ENCODE measurements at regions not wholly inside any gene's neighbourhood (a gene's known extent, or its start where the extent isn't known, plus 50 kb on each side); places are given as distances from the start of the nearest gene placed in this dataset.

DNA sequence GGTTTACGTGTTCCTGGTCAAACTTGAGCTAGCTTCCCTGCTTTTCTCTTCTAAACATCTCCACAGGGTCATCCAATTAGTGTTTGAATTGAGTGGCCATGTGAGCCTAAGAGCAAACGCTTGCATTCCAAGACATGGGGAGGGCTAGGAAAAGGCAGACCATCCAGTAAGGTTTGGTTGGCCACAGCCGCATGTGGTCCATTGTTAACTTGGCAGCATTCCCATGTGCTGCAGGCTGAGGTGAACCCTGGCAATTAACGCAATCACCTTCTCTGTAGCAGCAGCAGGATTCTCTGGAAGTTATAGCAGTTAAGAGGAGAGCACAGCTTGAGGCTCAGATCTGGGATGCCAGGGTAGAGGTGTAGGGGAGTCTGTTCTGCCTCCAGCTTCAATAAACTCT is 502.2 kb upstream of the LMCD1 start:
- TF ChIP-seq JUN (IDR thresholded peaks at IDR 0.05; ENCODE audit: borderline replicate concordance, insufficient read depth, insufficient read length, low read depth) (no peak), POLR2AphosphoS5 (IDR thresholded peaks at IDR 0.05; ENCODE audit: insufficient read depth, low read depth, low read length) (no peak), FOS (IDR thresholded peaks at IDR 0.05; ENCODE audit: borderline replicate concordance, insufficient read depth, low read length) (no peak), CTCF (IDR thresholded peaks at IDR 0.05; ENCODE audit: extremely low read depth in 1 of 2, insufficient read depth in 1 of 2, low read depth in 1 of 2, low read length in 2 of 2) (no peak), MAX (IDR thresholded peaks at IDR 0.05; ENCODE audit: insufficient read depth, insufficient read length) (no peak), GATA2 (IDR thresholded peaks at IDR 0.05; ENCODE audit: insufficient read depth, insufficient read length, low read depth, low read length) (no peak), POLR2A (IDR thresholded peaks at IDR 0.05; ENCODE audit: low read depth, low read length) (no peak), MYC (IDR thresholded peaks at IDR 0.05; ENCODE audit: low read depth, low read length) (no peak)

Data from endothelial cell of umbilical vein (primary cell).